IMR-90 (cell line): ENCODE measurements at regions not wholly inside any gene's neighbourhood (a gene's known extent, or its start where the extent isn't known, plus 50 kb on each side); places are given as distances from the start of the nearest gene placed in this dataset.
"Not testable (repeated sequence)": the region's sequence is repeated elsewhere in the genome, so short reads cannot be mapped to it uniquely, and the experiment has no call there.

Experiments used
- ATAC-seq: fragments of 200-7000 bp; cut with Tn5 transposase; 2 replicates; pipeline ENCODE4 v1.9.1; 2020; ENCODE audit warnings: low read depth, mild to moderate bottlenecking, moderate library complexity
- BruUV-seq: library from RNA; stranded (reverse); fragments of 400-500 nt; replicated peaks from 2 replicates; lab custom pipeline; 2021; lab: Mats Ljungman, UMichigan
- CTCF ChIA-PET: fragments of 300-600 bp; formaldehyde crosslinking; extraction: SDS; loops from one replicate; lab custom pipeline; 2021; ENCODE audit warnings: antibody characterized with exemption; lab: Yijun Ruan, JAX
- POLR2A ChIA-PET: fragments of 300-600 bp; sonication (Branson Sonifier 250); formaldehyde crosslinking; loops from one replicate; lab custom pipeline; 2022; ENCODE audit warnings: antibody characterized with exemption; ENCODE audit not compliant: unreplicated experiment; lab: Charles Lee
- DNase-seq: peaks from one replicate; pipeline ENCODE4 v3.0.0; 2013
- H2AFZ ChIP-seq: replicated peaks from 2 replicates; pipeline ENCODE3; 2013; ENCODE audit warnings: low read length, mild to moderate bottlenecking; ENCODE audit not compliant: poor library complexity
- H2AK5ac ChIP-seq: 2 replicates; pipeline ENCODE4 v1.6.1; 2013; ENCODE audit warnings: low read depth, low read length, inconsistent platforms
- H2AK9ac ChIP-seq: replicated peaks from 2 replicates; pipeline ENCODE3; 2013; ENCODE audit warnings: mild to moderate bottlenecking, low read depth, low read length, moderate library complexity; ENCODE audit not compliant: poor library complexity
- H2BK120ac ChIP-seq: 2 replicates; pipeline ENCODE4 v1.6.1; 2013; ENCODE audit warnings: low read depth, low read length, inconsistent platforms
- H2BK15ac ChIP-seq: 3 replicates; pipeline ENCODE4 v1.6.1; 2013; ENCODE audit warnings: low read depth, low read length, inconsistent platforms
- H2BK20ac ChIP-seq: 2 replicates; pipeline ENCODE4 v1.6.1; 2013; ENCODE audit warnings: low read depth, mild to moderate bottlenecking, inconsistent platforms, low read length, moderate library complexity
- H2BK5ac ChIP-seq: 2 replicates; pipeline ENCODE4 v1.6.1; 2013; ENCODE audit warnings: mild to moderate bottlenecking, low read depth, low read length, inconsistent platforms; ENCODE audit not compliant: poor library complexity, severe bottlenecking
- H3K14ac ChIP-seq: replicated peaks from 2 replicates; pipeline ENCODE4 v1.6.1; 2013; ENCODE audit warnings: low read depth, low read length, inconsistent platforms
- H3K18ac ChIP-seq: 2 replicates; pipeline ENCODE4 v1.6.1; 2013; ENCODE audit warnings: low read depth, low read length, control low read depth
- H3K23ac ChIP-seq: 2 replicates; pipeline ENCODE4 v1.6.1; 2013; ENCODE audit warnings: low read depth, low read length, inconsistent platforms
- H3K27ac ChIP-seq: 2 replicates; pipeline ENCODE4 v1.5.1; 2013; ENCODE audit warnings: mild to moderate bottlenecking, control low read depth, low read length; ENCODE audit not compliant: insufficient read depth
- H3K27me3 ChIP-seq: 2 replicates; pipeline ENCODE4 v1.6.1; 2013; ENCODE audit warnings: low read length; ENCODE audit not compliant: control insufficient read depth, insufficient read depth
- H3K36me3 ChIP-seq: 2 replicates; pipeline ENCODE4 v1.6.1; 2013; ENCODE audit warnings: low read length, mixed read lengths; ENCODE audit not compliant: control insufficient read depth, insufficient read depth
- H3K4ac ChIP-seq: 2 replicates; pipeline ENCODE4 v1.6.1; 2013; ENCODE audit warnings: low read depth, low read length, inconsistent platforms
- H3K4me1 ChIP-seq: 2 replicates; pipeline ENCODE4 v1.6.1; 2013; ENCODE audit warnings: low read length, mixed read lengths; ENCODE audit not compliant: control insufficient read depth, insufficient read depth
- H3K4me2 ChIP-seq: 2 replicates; pipeline ENCODE4 v1.6.1; 2013; ENCODE audit warnings: low read depth, mild to moderate bottlenecking, control low read depth, low read length, moderate library complexity
- H3K4me3 ChIP-seq: 2 replicates; pipeline ENCODE4 v1.5.1; 2013; ENCODE audit warnings: low read depth, mild to moderate bottlenecking, control low read depth, low read length, moderate library complexity; ENCODE audit not compliant: insufficient read depth
- H3K56ac ChIP-seq: 2 replicates; pipeline ENCODE4 v1.6.1; 2013; ENCODE audit warnings: low read length, inconsistent platforms; ENCODE audit not compliant: insufficient read depth; ENCODE audit errors: extremely low read depth
- H3K79me1 ChIP-seq, 2 experiments: 2 replicates each; pipeline ENCODE4 v1.6.1; 2013; ENCODE audit warnings: low read length in 2 of 2, inconsistent platforms in 1 of 2, low read depth in 1 of 2
- H3K9ac ChIP-seq: 2 replicates; pipeline ENCODE4 v1.6.1; 2013; ENCODE audit warnings: low read depth, low read length, control low read depth
- H3K9me1 ChIP-seq: 2 replicates; pipeline ENCODE4 v1.6.1; 2013; ENCODE audit warnings: low read length, inconsistent platforms; ENCODE audit not compliant: insufficient read depth
- H3K9me3 ChIP-seq: 2 replicates; pipeline ENCODE4 v1.6.1; 2013; ENCODE audit warnings: low read length; ENCODE audit not compliant: control insufficient read depth, insufficient read depth
- H4K20me1 ChIP-seq: 2 replicates; pipeline ENCODE4 v1.6.1; 2013; ENCODE audit warnings: low read length, inconsistent platforms; ENCODE audit not compliant: insufficient read depth
- H4K5ac ChIP-seq: 2 replicates; pipeline ENCODE4 v1.6.1; 2013; ENCODE audit warnings: mild to moderate bottlenecking, low read depth, low read length, control low read depth
- H4K8ac ChIP-seq, 2 experiments: 2 replicates each; pipeline ENCODE4 v1.6.1; 2013; ENCODE audit warnings: low read depth in 2 of 2, low read length in 2 of 2, control low read depth in 1 of 2, inconsistent platforms in 1 of 2
- H4K91ac ChIP-seq: 2 replicates; pipeline ENCODE4 v1.6.1; 2013; ENCODE audit warnings: low read depth, low read length, inconsistent platforms; ENCODE audit not compliant: insufficient read depth
- WGBS, 2 experiments: methylation state at CpG; one replicate each; pipeline versions ENCODE4 v1.1.5 to v1.1.7; 2013; ENCODE audit warnings: missing lambda C conversion rate in 2 of 2; ENCODE audit not compliant: insufficient read length in 1 of 2; ENCODE audit errors: extremely low coverage in 2 of 2; 5-methylcytosine and 5-hydroxymethylcytosine counted together
- dilution Hi-C: fragments of 300-500 bp; cut with HindIII; formaldehyde crosslinking; loops from one replicate; pipeline ENCODE4 v1.14.3; 2018; ENCODE audit warnings: low sequenced_read_pairs; ENCODE audit not compliant: unreplicated experiment
- in situ Hi-C: fragments of 300-500 bp; cut with MboI; formaldehyde crosslinking; loops from 3 replicates; pipeline ENCODE4 v1.14.3; 2019; ENCODE audit warnings: low sequenced_read_pairs, inconsistent platforms, mixed read lengths
- intact Hi-C: fragments of 100-400 bp; cut with micrococcal nuclease; formaldehyde crosslinking; loops from 2 replicates; pipeline ENCODE4 v1.10.0; 2022

DNA sequence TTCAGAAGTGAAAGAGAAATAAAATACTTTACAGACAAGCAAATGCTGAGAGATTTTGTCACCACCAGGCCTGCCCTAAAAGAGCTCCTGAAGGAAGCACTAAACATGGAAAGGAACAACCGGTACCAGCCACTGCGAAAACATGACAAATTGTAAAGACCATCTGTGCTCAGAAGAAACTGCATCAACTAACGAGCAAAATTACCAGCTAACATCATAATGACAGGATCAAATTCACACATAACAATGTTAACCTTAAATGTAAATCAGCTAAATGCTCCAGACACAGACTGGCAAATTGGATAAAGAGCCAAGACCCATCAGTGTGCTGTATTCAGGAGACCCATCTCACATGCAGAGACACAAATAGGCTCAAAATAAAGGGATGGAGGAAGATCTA lies 333.8 kb upstream of the CDH10 start:
- H3K79me1 ChIP-seq, H3K4me3 ChIP-seq, H3K4me2 ChIP-seq, H3K9ac ChIP-seq, H2BK120ac ChIP-seq, ATAC-seq, H2BK15ac ChIP-seq, dilution Hi-C loops, H2AK5ac ChIP-seq, POLR2A ChIA-PET, H2AFZ ChIP-seq, H3K4me1 ChIP-seq, H3K9me1 ChIP-seq, H4K91ac ChIP-seq, H3K4ac ChIP-seq, H3K27ac ChIP-seq, H3K27me3 ChIP-seq, CTCF ChIA-PET, H2BK5ac ChIP-seq, H3K18ac ChIP-seq, H3K23ac ChIP-seq, H4K5ac ChIP-seq, H2BK20ac ChIP-seq, H4K20me1 ChIP-seq, H3K14ac ChIP-seq, H2AK9ac ChIP-seq, H4K8ac ChIP-seq, BruUV-seq, DNase-seq, H3K36me3 ChIP-seq, H3K56ac ChIP-seq, intact Hi-C loops, in situ Hi-C loops, H3K9me3 ChIP-seq: not testable (repeated sequence)
- WGBS, 2 experiments, result no CpG with 5 or more reads among the region's 3 CpGs
